ENCODE measurements at regions not wholly inside any gene's neighbourhood (a gene's known extent, or its start where the extent isn't known, plus 50 kb on each side); places are given as distances from the start of the nearest gene placed in this dataset.
A peak's percentile ranks its signal among the peaks of the same experiment; 100 is the strongest.

DNA sequence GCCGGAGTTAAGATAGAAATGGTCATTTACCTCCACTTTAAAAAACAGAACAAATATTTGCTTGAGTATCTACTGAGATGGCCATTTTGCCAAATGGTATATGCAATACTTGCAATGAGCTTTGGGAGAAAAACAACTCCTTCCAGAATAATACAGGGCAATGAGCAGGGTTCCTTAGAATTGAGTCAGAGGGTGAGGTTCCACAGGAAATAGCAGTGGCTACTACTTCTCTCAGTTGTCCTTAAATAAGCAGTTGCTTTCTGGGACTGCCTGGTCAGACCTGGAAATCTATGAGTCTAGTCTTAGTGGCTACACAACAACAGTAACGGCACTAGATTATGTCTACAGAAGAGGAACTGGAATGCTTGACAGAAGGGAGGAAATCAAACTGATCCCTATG lies 80.9 kb upstream of the CCDC85A start:
- no peak for DNase-seq

DNA sequence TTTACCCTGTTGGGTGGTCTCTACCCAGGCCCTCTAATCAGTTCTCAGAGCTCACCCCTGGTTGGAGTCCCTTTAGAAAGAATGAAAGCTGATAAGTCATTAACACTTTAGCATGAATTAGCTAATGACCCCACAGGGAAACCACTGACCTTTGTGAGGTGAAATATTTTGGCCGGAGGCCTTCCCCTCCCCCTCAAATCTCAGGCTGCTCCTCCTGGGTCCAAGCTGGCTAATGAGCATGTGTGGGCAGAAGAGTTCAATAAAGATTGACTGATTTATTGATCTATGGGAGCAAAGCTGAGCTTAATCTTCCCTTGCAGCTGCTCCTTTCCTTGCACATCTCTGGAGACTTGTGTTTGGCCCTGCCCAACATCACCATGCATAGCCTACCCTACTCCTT lies 78.8 kb upstream of the CCDC85A start:
- no peak for DNase-seq

DNA sequence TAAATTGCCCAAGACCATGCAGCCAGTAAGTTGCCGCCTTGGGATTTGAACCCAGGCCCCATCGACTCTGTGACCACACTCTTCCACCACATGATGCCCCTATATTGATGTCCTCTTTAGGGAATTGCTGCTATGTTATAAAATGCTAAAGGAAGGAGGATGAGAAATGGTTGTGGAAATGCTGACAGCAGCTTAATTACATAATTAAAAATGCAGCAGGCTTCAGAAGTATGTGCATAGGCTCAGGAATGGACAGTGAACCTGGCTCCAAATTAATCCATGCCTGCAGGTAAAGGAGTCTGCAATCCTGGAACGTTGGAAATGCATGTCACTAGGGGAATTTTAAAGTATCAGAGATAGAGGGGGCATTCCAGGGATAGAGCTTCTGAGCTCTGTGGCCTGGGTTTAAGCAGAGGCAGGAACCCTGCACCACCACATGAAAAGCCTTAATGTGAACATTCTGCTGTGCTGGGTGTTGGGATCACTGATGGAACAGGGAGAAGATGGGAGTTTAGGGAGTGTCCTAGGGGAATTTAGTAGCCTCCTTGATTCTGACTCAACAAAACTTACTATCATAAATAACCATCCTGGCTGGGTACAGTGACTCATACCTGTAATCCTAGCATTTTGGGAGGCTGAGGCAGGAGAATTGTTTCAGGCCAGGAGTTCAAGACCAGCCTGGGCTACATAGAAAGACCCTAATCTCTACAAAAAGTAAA lies 76.1 kb upstream of the CCDC85A start:
- DNase-seq = no peak

DNA sequence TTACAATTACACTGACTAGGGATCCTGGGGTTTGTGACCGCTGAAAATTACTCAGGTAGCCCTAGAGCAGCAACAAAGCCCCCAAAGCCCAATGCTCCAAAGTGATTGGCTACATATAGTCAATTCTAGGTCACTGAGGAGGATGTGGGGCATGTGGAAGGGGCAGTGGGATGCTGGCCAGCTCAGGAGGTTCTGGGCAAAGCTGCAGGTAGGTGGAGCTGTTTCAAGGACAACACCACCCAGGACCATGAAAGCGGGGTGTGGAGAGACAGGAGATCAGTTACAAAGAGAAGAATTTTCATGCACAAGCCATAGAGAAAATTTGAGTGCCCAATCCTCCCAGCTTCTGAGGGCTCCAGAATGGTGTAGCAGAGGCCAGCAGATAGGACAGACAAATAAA lies 75.0 kb upstream of the CCDC85A start:
- no peak for DNase-seq

DNA sequence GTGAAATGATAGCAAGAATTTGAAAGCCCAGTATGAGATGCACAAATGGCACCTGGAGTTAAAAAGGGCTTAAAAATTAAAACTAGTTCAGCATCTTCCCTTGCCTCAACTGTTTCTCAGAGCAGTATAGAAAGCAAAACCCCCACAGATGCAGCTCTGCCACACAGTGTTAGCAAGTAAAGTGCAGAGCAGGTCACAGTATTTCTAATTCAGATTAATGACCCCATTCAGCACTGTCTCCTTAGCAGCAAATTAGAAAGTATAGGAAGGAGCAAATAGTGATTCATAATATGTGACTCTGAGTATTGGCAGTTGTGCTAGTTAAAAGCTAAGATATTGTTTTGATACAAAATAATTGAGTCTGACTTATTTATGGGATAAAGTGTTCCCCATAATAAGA lies 73.8 kb upstream of the CCDC85A start:
- no peak for DNase-seq

DNA sequence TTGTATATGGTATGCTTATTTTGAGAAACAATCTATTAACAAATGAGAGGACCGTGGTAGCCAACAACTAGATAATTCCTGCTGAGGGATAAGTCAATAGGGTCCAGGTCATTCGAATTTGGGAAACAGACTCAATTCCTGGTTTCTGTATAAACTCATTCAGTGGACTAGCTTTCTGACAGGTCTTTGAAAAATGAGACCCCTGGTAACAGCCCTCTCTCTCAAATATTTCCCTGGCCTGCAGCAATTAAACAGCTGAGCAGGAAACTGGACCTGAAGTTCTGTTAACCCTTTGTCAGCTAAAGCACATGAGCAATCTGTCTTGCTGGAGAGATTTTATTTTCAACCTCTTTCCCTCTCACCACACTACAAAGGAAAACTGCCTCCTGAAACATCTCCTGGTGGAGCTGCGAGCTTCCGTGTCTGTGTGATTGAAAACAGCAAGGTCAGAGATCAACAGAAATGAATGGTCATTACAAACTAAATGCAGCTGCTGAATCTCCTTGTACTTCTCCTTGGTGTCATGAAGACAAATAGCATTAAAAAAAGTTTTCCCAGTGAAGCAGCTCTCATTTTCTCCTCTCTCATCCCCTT lies 70.3 kb upstream of the CCDC85A start:
- no peak for DNase-seq

DNA sequence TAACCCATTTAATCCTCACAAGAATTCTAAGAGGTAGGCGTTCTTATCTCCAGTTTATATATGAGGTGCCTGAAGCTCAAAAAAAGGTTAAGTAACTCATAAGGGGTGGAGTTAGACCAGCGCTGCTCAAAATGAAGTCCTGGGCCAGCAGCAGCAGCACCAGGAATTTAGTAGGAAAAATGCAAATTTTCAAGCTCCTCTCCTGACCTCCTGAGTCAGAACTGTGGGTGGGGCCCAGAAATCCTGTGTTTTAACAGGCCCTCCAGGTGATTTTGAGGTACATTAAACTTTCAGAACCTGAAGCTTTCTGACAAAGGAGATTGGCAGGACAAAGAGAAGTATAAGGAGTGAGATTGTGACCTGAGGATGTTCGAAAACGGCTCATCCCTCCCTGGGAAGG lies 66.0 kb upstream of the CCDC85A start:
- no peak for DNase-seq

DNA sequence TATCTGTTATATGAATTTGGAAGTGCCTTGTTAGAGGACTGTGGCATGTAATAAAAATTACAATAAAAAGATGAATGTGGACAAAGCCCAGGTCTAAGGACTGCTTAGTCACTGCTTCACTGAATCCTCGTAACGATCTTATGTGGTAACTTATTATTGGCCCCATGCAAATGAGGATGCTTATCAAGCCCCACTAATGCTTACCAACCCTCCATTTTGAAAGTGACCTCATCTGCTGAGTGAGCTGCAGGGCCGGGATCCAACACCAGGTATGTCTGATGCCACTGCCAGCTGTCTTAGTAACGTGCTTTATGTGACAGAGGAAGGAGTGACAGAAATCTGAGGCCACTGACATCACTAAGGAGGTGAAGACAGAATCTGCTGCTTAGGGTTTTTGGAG lies 65.3 kb upstream of the CCDC85A start:
- no peak for DNase-seq

DNA sequence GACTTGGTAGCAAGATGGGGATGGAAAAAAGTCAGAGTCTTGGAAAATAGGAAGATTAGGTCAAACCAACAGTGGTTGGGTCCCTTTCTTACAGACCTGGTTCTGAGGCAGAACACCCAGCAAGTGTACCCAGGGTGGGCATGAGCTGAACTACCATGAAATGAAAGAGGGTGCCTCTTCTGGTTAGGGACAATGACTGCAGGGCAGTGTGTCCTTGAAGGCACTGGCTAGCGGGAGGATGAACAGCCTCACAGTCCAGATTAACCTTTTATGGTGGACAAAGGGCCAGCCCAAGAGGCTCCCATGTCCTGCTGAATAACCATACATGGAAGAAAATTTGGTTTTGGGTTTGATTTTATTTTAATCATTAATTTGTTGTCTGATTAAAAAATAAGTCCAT lies 61.8 kb upstream of the CCDC85A start:
- no peak for DNase-seq

DNA sequence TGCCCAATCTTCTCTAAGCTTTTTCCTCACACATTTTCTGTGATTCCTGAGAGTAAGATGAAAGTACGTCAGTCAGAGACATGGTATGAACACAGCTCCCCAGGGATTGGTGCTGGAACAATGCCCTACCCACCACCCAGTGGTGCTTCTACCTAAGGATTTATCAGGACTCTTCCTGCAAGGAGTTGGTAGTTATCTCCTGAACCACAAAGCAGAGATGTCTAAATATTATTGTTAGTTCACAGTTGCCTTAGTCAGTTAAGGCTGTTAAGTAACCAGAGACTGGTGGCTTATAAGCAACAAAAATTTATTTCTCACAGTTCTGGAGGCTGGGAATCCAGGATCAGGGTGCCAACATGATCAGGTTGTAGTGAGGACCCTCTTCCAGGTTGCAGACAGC lies 60.3 kb upstream of the CCDC85A start:
- DNase-seq = no peak

DNA sequence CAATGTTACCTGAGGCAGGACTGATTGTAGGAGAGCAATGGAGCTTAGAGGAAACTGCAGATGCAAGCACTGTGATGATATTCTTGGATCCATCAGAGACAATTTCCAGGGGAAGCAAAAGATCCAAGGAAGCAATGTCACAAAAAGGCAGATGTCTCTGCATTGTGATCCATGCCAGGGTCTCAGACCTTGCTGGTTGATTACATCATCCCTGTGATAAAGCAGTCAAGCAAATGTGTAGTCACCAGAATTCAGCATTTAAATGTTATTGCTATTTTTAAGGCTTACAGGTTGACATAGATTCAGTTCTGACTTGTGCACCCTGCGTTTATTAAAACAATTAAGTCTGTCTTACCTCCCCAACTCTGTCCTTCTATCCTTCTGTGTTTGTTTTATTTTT lies 56.8 kb upstream of the CCDC85A start:
- no peak for DNase-seq

DNA sequence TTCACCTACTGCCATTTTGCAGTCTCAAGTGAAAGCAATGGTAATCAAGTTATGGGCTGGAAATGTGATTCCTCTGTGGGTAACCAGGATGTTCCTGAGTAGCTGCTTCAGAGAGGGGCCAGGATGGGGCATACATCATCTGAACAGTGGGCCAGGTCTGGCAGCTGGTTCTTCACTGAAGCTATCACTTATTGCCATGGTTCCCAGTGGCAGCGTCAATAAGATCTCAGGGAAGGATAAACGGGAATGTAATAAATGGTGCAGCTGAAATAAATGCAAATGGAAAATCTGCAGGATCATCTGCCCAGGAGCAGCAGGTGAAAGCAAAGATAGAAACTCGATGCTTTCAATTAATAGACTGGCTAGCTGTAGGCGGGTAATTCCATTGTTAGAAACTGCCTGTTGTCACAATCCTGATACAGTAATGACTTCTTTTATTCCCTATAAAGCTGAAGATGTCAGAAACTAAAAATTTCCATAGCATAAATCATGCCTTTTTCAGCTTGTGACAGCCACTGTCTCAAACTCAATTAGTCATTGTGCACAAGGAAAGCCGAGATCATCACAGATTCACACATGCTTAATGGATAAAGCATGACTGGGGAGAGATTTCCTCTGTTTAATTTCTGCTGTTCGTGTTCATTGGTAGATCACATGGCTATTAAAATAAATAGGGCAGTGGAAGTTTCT lies 56.2 kb upstream of the CCDC85A start:
- no peak for DNase-seq

DNA sequence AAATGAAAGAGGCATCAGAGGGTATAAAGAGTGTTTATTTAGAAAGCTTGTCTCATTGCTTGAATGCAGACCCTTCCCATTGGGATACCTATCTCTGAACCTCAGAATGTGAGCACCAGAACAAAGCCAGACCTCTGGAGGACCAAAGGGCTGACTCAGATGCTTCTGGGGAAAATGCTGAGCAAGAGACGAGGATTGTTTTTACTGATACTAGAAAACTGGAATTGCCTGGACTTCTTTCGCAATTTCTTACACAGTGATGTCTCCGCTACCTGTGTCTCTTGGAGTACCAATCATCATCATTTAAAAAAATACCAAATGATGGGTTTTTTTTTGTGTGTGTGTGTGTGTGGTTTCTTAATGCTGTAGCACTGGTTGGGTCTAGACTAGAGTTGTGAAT lies 55.6 kb upstream of the CCDC85A start:
- no peak for DNase-seq

DNA sequence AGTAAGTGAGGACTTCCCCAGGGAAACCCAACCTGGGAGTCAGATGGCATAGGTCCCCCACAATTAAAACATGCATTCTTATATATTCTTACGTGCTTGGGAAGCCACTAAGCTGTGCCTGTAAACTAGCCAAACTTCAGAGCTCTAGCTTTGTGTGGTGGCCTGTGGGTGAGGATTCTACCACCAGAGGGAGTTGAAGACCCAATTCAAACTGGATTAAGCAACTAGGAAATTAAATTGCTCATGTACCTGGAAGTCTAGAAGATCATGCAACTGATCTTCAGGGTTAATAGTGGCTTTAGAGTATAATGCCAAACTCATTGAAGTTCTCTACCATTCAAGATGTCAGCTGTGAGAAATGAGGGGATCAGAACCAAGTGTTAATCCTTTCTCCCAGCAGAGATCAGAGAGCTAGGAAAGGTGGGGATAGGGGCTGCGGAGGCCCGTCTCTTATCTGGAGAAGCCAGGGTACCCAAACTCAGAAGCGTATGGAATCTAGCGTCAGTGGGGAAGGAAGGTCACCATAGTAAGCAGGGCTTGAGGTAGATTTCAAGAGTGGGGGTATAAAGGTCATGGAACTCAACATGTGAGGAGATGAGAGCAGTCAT lies 53.2 kb upstream of the CCDC85A start:
- DNase-seq = peak in 2 of 14 donors; percentile 4 to 7

DNA sequence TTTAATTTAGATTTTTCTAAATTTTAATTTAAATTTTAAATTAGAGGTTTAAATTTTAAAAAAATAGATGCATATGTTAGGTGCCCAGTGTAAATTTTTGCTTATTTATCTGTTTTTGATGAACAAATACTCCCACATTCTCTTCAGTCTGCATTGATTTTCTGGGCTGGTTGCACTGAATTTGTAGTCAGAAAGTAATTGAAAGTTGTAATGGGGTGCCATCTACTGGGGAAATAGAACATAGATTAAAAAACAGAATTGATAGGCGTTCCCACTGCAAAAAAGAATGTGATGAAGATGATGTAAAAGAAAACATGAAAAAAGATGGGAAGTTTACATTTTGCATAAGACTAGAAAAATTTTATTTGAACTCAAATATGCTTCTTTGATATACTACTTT lies 51.7 kb upstream of the CCDC85A start:
- DNase-seq = no peak

DNA sequence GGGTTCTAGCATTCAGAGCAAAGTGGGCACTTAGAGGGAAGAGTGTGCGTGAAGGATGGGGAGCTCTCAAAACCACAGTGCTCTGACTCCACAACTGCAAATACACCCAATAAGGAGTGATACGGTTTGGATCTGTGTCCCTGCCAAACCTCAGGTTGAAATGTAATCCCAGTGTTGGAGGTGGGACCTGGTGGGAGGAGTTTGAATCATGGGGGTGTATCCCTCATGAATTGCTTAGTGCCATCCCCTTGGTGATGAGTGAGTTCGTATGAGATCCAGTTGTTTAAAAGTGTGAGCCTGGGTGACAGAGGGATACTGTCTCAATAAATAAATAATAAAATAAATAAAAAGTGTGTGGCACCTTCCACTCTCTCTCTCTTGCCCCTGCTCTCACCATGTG lies 50.3 kb upstream of the CCDC85A start:
- no peak for DNase-seq

DNA sequence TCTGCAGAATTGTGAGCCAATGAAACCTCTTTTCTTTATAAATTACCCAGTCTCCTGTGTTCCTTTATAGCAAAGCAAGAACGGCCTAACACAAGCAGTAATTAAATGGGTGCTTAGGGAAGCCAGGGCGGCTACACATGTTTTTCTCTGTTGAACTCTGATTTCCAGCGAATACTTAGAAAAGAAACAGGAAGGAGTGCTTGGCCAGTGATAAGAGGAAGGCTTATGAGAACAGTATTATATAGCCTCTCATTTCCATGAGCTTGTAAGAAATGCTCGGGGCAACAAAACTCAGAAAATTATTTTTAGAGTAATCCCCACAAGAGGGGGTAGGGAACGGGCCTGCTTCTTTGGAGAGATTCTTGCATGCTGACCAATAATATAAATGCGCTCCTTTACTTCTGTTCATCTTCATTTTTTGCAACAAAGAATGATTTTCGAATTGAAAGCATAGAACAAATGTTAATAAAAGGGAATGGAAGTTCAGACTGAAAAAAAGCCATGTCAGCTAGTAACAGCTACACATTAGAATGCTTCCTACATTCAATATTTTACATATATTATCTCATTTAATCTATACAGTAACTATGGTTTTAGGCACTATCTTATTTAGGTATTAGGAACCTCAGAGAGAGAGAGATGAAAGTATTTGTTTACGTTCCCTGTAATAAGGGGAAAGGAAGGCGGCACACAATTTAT lies 49.7 kb upstream of the CCDC85A start:
- DNase-seq = no peak
